GM12878 (cell line): ENCODE measurements at regions not wholly inside any gene's neighbourhood (a gene's known extent, or its start where the extent isn't known, plus 50 kb on each side); places are given as distances from the start of the nearest gene placed in this dataset.

Source experiments
- ATAC-seq: fragments of 200-7000 bp; cut with Tn5 transposase; 3 replicates; pipeline ENCODE4 v1.9.1; 2020; ENCODE audit warnings: mild to moderate bottlenecking, moderate library complexity
- BruUV-seq: library from RNA; stranded (reverse); fragments of 400-500 nt; replicated peaks from 2 replicates; lab custom pipeline; 2021; lab: Mats Ljungman, UMichigan
- CTCF ChIA-PET: fragments of 300-600 bp; sonication (Branson Sonifier 250); formaldehyde crosslinking; extraction: SDS; loops from one replicate; lab custom pipeline; 2021; ENCODE audit warnings: inconsistent platforms; lab: Yijun Ruan, JAX
- POLR2A ChIA-PET: fragments of 350-600 bp; formaldehyde crosslinking; extraction: SDS; loops from one replicate; lab custom pipeline; 2021; ENCODE audit warnings: inconsistent platforms; lab: Charles Lee
- RAD21 ChIA-PET: fragments of 300-600 bp; sonication (Branson Sonifier 250); formaldehyde crosslinking; loops from one replicate; lab custom pipeline; 2023; ENCODE audit warnings: antibody characterized with exemption; ENCODE audit not compliant: unreplicated experiment; lab: Charles Lee
- SMC1A ChIA-PET: fragments of 300-600 bp; sonication (Branson Sonifier 250); formaldehyde crosslinking; loops from one replicate; lab custom pipeline; 2023; ENCODE audit not compliant: unreplicated experiment, uncharacterized antibody; lab: Charles Lee
- DNase-seq: peaks from one replicate; pipeline ENCODE4 v3.0.0-alpha.2; 2011; ENCODE audit warnings: low read depth, low spot score
- FAIRE-seq: peaks from 3 replicates; lab custom pipeline; 2011; peaks lifted over from hg19 to GRCh38; lab: Jason Lieb, UNC
- H2AFZ ChIP-seq: 2 replicates; pipeline ENCODE4 v1.6.0; 2011; ENCODE audit warnings: low read depth, low read length, control low read depth; ENCODE audit not compliant: control insufficient read depth
- H3K27ac ChIP-seq: 2 replicates; pipeline ENCODE4 v1.5.1; 2011; ENCODE audit warnings: control low read depth; ENCODE audit not compliant: control insufficient read depth, insufficient read depth
- H3K27me3 ChIP-seq, 2 experiments: replicated peaks in 1 of 2; 2 replicates each; pipeline versions ENCODE4 v1.6.0 to v1.6.1; 2011; ENCODE audit warnings: low read length in 1 of 2; ENCODE audit not compliant: control insufficient read depth in 2 of 2, insufficient read depth in 2 of 2
- H3K36me3 ChIP-seq, 2 experiments: 2 replicates each; pipeline ENCODE4 v1.5.1; 2011; ENCODE audit warnings: low read length in 1 of 2; ENCODE audit not compliant: control insufficient read depth in 2 of 2, insufficient read depth in 2 of 2
- H3K4me1 ChIP-seq: 2 replicates; pipeline ENCODE4 v1.6.1; 2011; ENCODE audit warnings: mild to moderate bottlenecking, low read length, moderate library complexity, mixed read lengths; ENCODE audit not compliant: control insufficient read depth, insufficient read depth
- H3K4me2 ChIP-seq: 2 replicates; pipeline ENCODE4 v1.6.0; 2011; ENCODE audit warnings: control low read depth; ENCODE audit not compliant: control insufficient read depth, insufficient read depth
- H3K4me3 ChIP-seq: fragments of 200-600 bp; sonication (generic); 2 replicates; pipeline ENCODE4 v1.5.1; 2016
- H3K79me2 ChIP-seq: 2 replicates; pipeline ENCODE4 v1.6.0; 2011; ENCODE audit warnings: low read length; ENCODE audit not compliant: control insufficient read depth, insufficient read depth
- H3K9ac ChIP-seq: 2 replicates; pipeline ENCODE4 v1.8.0; 2011; ENCODE audit warnings: low read length, control low read depth, mixed read lengths; ENCODE audit not compliant: control insufficient read depth, insufficient read depth
- H3K9me3 ChIP-seq: replicated peaks from 3 replicates; pipeline ENCODE4 v1.5.1; 2011; ENCODE audit warnings: mild to moderate bottlenecking, low read length; ENCODE audit not compliant: control insufficient read depth, insufficient read depth
- H4K20me1 ChIP-seq: 2 replicates; pipeline ENCODE4 v1.6.0; 2011; ENCODE audit not compliant: control insufficient read depth, insufficient read depth
- BCL11A ChIP-seq: IDR thresholded peaks from 2 replicates; pipeline ENCODE4 v1.6.1; 2011; ENCODE audit warnings: low read depth, low read length
- ESRRA ChIP-seq: IDR thresholded peaks from 2 replicates; pipeline ENCODE4 v1.6.1; 2012; ENCODE audit warnings: mild to moderate bottlenecking, low read length, improper control_type of control experiment
- EZH2 ChIP-seq: IDR thresholded peaks from 2 replicates; pipeline ENCODE4 v1.6.1; 2012; ENCODE audit warnings: low read depth, mild to moderate bottlenecking, control low read depth, inconsistent platforms, low read length, borderline replicate concordance; ENCODE audit not compliant: control insufficient read depth
- FOS ChIP-seq: IDR thresholded peaks from 3 replicates; pipeline ENCODE4 v1.6.1; 2011; ENCODE audit warnings: borderline replicate concordance; ENCODE audit not compliant: insufficient read length; ENCODE audit errors: extremely low read depth
- FOXM1 ChIP-seq: IDR thresholded peaks from 2 replicates; pipeline ENCODE4 v1.6.1; 2012; ENCODE audit warnings: low read depth, mild to moderate bottlenecking, inconsistent platforms, low read length, moderate library complexity
- HDAC2 ChIP-seq: fragments of 200-600 bp; sonication (generic); IDR thresholded peaks from 2 replicates; pipeline ENCODE4 v1.6.1; 2017
- KAT2A ChIP-seq: conservative IDR thresholded peaks from 2 replicates; pipeline ENCODE4 v1.6.1; 2011; ENCODE audit warnings: low read depth, low read length; ENCODE audit not compliant: control insufficient read depth
- NR2C2 ChIP-seq: IDR thresholded peaks from 2 replicates; pipeline ENCODE4 v1.6.1; 2011; ENCODE audit warnings: borderline replicate concordance, low read depth; ENCODE audit not compliant: control insufficient read depth, insufficient read length
- POLR2A ChIP-seq: IDR thresholded peaks from 2 replicates; pipeline ENCODE4 v1.6.1; 2011; ENCODE audit warnings: low read depth, mild to moderate bottlenecking, low read length
- POLR2AphosphoS5 ChIP-seq: IDR thresholded peaks from 2 replicates; pipeline ENCODE4 v1.6.1; 2011; ENCODE audit warnings: mild to moderate bottlenecking, low read length, inconsistent platforms
- TBL1XR1 ChIP-seq: IDR thresholded peaks from 2 replicates; pipeline ENCODE4 v1.6.1; 2012; ENCODE audit warnings: low read depth, low read length, improper control_type of control experiment
- ZZZ3 ChIP-seq: IDR thresholded peaks from 2 replicates; pipeline ENCODE4 v1.6.1; 2011; ENCODE audit warnings: low read depth; ENCODE audit not compliant: control insufficient read depth, insufficient read length
- WGBS: methylation state at CpG from one replicate; pipeline ENCODE4 v1.1.6; 2016; ENCODE audit warnings: low lambda C conversion rate; ENCODE audit not compliant: insufficient replicate concordance, insufficient coverage; ENCODE audit errors: missing lambda C conversion rate; 5-methylcytosine and 5-hydroxymethylcytosine counted together
- in situ Hi-C: fragments of 300-500 bp; cut with MboI; formaldehyde crosslinking; loops from 9 replicates; pipeline ENCODE4 v1.14.3; 2018; ENCODE audit warnings: mixed read lengths
- intact Hi-C: fragments of 100-400 bp; cut with micrococcal nuclease; formaldehyde crosslinking; loops from one replicate; pipeline ENCODE4 v1.14.2; 2022; ENCODE audit not compliant: unreplicated experiment
- TF ChIP-seq, protein P1 (sequence below): fragments of 450-650 bp; IDR thresholded peaks from 2 replicates; pipeline ENCODE4 v1.6.1; 2018; ENCODE audit warnings: mild to moderate bottlenecking, low read depth, moderate library complexity; ENCODE audit not compliant: partially characterized antibody

DNA sequence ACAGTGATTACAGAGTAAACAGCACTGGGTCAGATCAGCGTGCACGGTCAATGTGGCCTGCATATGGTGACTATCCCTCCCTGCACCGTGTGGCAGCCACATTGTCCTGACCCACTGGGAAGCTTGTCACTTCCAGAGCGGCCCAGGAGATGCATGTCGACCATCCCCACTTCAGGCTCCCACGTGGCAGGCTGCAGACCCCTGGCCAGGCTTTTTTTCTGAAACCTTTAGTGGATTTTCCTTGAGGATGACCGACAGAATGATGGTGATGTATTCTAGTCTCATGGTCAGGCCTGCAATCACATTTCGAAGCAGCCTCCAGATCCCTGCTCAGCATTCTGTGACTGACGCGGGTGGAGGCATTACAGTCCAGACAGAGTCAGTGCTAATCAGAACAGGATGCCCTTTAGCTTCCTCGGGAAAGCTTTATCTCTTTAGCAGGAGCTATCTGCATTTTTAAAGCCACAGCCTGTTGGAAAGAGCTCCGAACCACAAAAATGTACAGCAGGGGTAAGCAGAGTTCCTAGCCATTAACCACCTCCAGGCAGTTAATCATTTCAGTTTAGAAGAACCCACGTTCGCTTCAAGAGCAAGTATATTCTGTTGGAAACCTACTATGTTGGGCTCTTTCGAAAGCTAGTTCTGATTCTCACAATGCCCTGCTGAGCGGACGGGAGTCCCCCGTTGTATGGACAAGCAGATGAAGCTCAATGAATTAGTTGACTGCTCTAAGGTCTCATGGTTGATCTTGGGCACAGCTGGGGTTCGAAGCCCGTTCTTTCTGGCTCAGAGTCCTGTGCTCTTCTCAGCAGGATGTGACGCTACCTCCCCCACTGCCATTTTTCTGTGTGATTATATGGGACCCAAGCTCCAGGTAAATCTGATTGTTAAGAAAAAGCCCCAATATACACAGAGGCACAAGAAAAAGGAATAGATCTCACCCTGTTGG, 56.5 kb downstream of the IRF2BP2 start:
- intact Hi-C loops (no loop called here), in situ Hi-C loops (no loop called here)
- no peaks in the 10 kb centered on the region for H3K9me3 ChIP-seq
- no peaks in the 10 kb centered on the region for H3K79me2 ChIP-seq
- H2AFZ ChIP-seq = no peak overlapping the region
- WGBS = 49% methylated on average over 21 of the region's 21 CpGs
- POLR2A ChIA-PET = interaction anchor here (0.6 kb wide), 1 partner anchor 350 kb away, joined by 4 read pairs; no protein-coding TSS in a partner anchor
- FAIRE-seq (no peak), DNase-seq (no peak), ATAC-seq (no peak)
- CTCF ChIA-PET = interaction anchor here (0.7 to 1.9 kb wide), 4 partner anchors 16 to 531 kb away, joined by 3 to 5 read pairs (median 4); no protein-coding TSS in a partner anchor
- no peaks in the 10 kb centered on the region for H3K36me3 ChIP-seq
- RAD21 ChIA-PET = no interaction called here
- TF ChIP-seq BCL11A (no peak), ZZZ3 (no peak), POLR2A (no peak)
- SMC1A ChIA-PET = interaction anchor here (0.9 to 1.4 kb wide), 5 partner anchors 10 to 19 kb away, joined by 3 to 4 read pairs (median 3); no protein-coding TSS in a partner anchor
- no peak overlapping the region for H3K9ac ChIP-seq
- H3K4me1 ChIP-seq = no peaks in the 10 kb centered on the region
- H3K27ac ChIP-seq = no peak overlapping the region
- no peak overlapping the region for H3K4me3 ChIP-seq
- no peaks in the 10 kb centered on the region for H3K27me3 ChIP-seq
- no peak overlapping the region for H3K4me2 ChIP-seq
- BruUV-seq = no TSS peak
- no peaks in the 10 kb centered on the region for H4K20me1 ChIP-seq

DNA sequence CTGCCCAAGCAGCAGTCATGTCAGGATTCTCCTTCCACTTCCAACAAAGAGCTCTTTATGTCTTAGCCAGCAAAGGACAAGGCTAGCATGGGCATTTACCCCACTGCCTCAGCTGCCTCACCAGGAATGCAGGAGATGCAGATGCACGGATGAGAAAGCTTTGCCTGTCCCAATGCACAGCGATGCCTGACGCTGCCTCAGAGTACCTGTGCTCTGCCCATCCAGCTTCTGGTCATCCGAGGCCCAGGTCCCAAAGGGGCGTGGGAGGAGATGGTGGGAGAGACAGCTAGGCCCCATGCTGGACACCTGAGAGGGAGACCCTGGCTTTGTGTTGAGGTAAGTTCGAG, 59.0 kb downstream of the IRF2BP2 start:
- Histone ChIP-seq H3K79me2 (no peaks in the 10 kb centered on the region), H3K27me3 (no peaks in the 10 kb centered on the region), H3K36me3 (no peaks in the 10 kb centered on the region), H2AFZ (no peak overlapping the region), H3K4me3 (no peak overlapping the region), H4K20me1 (no peaks in the 10 kb centered on the region), H3K9me3 (no peaks in the 10 kb centered on the region), H3K4me1 (no peaks in the 10 kb centered on the region), H3K9ac (no peak overlapping the region), H3K4me2 (no peak overlapping the region), H3K27ac (no peak overlapping the region)
- RAD21 ChIA-PET = no interaction called here
- POLR2A ChIA-PET = no interaction called here
- DNase-seq (no peak), ATAC-seq (no peak), FAIRE-seq (no peak)
- intact Hi-C loops (no loop called here), in situ Hi-C loops (no loop called here)
- BruUV-seq = no TSS peak
- SMC1A ChIA-PET = interaction anchor here (1.1 kb wide), 1 partner anchor 24 kb away, joined by 3 read pairs; no protein-coding TSS in a partner anchor
- CTCF ChIA-PET = interaction anchor here (0.9 to 1.3 kb wide), 2 partner anchors 10 to 15 kb away, joined by 3 to 4 read pairs; no protein-coding TSS in a partner anchor
- 64% methylated on average over 6 of the region's 6 CpGs for WGBS
- TF ChIP-seq POLR2A = no peak
- TF ChIP-seq NR2C2 = no peak
- TF ChIP-seq, protein P1, sequence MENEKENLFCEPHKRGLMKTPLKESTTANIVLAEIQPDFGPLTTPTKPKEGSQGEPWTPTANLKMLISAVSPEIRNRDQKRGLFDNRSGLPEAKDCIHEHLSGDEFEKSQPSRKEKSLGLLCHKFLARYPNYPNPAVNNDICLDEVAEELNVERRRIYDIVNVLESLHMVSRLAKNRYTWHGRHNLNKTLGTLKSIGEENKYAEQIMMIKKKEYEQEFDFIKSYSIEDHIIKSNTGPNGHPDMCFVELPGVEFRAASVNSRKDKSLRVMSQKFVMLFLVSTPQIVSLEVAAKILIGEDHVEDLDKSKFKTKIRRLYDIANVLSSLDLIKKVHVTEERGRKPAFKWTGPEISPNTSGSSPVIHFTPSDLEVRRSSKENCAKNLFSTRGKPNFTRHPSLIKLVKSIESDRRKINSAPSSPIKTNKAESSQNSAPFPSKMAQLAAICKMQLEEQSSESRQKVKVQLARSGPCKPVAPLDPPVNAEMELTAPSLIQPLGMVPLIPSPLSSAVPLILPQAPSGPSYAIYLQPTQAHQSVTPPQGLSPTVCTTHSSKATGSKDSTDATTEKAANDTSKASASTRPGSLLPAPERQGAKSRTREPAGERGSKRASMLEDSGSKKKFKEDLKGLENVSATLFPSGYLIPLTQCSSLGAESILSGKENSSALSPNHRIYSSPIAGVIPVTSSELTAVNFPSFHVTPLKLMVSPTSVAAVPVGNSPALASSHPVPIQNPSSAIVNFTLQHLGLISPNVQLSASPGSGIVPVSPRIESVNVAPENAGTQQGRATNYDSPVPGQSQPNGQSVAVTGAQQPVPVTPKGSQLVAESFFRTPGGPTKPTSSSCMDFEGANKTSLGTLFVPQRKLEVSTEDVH = no peak
- no peak for TF ChIP-seq ESRRA
- no peak for TF ChIP-seq FOS
- no peak for TF ChIP-seq POLR2AphosphoS5
- no peak for TF ChIP-seq EZH2
- no peak for TF ChIP-seq FOXM1
- TF ChIP-seq KAT2A = no peak
- TF ChIP-seq TBL1XR1 = no peak
- TF ChIP-seq HDAC2 = no peak
